Esophagus mucosa (tissue), 1 donor: ENCODE measurements at regions not wholly inside any gene's neighbourhood (a gene's known extent, or its start where the extent isn't known, plus 50 kb on each side); places are given as distances from the start of the nearest gene placed in this dataset.
"Not testable (repeated sequence)": the region's sequence is repeated elsewhere in the genome, so short reads cannot be mapped to it uniquely, and the experiment has no call there.

Experiments used
- ATAC-seq: fragments of 200-7000 bp; cut with Tn5 transposase; one replicate; pipeline ENCODE4 v1.9.1; 2020
- donor health status: DM: yes; HTN: yes; CAD: no.

DNA sequence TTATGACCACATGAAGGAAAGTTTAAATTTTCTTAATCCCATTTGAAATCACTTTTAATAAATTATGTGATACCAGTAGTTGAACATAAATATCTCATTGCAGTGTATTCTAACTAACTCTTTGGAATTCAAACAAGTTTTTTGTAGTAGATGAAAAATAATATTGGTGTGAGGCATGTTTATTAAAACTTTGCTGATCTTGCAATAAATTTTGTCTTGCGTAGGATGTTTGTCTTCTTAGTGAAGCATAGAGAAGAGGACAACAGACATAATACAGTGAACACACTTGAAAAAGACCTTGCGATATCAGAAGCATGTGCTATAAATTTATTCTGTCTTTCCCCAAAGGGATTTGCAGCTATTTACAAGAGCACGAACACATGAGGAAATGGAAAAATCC lies 140.7 kb downstream of the HTR1B start:
- no peak for ATAC-seq

DNA sequence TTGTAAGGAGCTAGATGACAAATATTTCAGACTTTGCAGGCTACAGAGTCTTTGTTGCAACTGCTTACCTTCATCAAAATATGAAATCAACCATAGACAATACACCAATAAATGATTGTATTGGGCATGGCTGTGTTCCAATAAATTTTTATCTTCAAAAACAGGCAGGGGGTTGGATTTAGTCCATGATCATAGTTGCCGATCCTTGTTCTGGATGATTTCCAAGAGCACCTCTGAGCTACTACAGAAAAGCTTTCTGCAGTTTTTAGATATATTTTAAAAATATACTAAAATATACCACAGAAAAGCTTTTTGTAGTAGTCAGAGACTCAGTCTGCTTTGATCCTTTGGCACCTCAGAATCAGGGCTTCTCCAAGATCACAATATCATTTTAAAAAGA lies 145.0 kb downstream of the HTR1B start:
- ATAC-seq: no peak

DNA sequence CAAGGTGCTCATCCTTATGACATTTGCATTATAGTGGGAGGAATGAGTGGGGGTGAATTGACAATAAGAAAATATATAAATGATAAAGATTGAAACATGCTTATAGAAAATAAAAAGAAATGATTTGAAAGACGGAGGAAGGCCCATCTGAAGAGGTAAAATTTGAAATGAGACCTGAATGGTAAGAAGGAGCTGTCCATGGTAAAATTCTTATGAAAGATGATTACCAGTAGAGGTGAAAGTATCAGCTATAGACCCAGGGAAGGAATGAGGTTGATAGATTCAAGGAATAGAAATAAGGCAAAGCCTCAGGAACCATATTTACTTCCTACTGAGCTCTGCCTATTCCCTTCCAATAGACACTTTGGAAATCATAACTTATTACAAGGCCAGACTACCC lies 149.7 kb downstream of the HTR1B start:
- ATAC-seq: no peak

DNA sequence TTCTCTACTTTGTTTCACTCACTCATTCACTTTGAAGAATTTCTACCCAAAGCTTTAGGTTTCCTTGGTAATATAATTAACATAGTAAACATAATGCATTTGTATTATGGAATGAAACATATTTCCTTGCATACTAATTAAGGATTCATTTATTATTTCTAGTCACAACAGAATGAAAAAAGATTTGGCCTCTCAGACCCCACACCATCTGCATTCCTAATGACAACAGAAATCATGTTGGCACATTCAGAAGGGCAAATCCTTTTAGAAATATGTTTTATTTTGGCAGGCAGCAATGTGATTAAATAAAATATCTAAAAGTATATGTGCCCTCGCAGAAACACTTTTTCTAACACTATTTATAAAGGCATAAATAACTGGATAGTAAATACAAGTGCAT lies 163.4 kb downstream of the HTR1B start:
- no peak for ATAC-seq

DNA sequence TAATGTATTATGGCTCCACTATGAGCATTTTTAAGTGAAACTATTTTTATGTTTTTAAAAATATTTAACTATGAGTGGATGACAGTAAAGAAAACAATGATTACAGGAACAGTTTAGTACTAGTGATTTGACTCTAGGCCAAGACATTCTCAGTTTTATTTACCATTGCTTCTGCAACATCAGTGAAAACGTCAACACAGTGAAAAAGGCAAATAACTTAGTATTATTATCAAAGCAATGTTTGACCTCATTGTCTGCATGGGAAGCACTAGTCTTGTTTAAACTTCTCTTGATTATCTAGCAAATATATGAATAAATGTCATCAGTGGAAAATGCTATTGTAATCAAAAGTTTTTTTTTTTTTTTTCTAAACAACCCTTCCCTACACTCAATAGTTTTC lies 165.0 kb downstream of the HTR1B start:
- ATAC-seq: no peak

DNA sequence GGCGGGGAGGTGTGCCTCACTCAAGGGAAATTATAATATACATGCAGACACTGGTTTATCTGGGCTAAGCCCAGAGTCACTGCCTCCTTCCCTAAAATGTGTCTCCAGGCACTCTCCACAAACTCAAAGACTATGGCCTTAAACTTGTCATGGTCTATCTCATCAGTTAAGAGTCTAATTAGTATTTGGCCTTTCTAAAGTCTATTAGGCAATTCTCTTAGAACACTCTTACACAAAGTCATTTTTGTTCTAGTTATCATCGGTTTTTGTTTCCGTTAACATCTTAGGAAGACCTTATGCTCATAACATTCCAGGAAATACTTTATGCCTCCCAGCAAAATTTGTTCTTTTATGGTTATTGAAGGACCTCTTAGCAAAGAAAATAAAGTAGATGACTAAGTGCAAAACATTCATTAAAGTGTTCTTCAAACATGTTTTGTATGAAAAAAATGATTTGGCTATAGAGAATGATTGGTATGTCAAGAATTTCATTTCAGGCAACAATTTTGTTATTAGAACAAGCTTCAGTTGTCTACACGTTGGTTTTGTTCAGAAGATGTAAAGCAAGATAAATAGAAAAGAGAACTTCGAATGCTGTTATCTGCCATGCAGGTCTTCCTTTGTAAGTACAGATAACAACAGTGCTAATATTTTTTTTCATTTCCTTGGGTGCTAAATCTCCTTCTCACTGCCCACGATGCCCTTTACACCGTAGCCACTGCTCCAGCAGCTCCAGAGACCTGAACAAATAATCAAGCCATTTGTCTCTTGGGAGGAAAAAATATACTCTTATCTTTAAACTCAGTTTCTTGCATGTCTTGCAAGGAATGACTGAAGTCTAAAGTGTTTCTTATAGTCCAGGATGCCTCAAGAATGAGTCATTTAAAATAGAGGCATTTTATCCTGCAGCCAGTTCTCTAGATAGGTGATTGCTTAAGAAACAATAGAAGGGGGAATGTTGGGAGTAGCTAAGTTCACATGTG lies 170.4 kb downstream of the HTR1B start:
- no peak for ATAC-seq

DNA sequence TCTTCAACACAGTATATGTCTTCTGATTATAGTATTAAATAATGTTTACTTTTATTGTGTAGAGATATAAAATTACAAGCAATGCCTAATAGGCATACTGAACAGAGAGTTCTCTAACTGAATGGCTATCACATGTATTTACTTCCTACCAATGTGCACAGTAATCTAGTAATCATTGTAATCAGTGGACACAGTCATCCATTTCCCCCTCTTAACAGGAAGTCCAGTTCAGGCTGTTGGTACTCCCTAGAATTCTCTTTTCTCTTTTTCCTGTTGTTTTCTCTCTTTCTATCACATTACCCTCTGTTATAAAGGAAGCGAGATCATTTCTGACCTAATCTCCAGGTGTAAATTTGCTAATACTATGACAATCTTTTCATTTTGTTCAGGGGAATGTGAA lies 172.5 kb downstream of the HTR1B start:
- ATAC-seq: no peak

DNA sequence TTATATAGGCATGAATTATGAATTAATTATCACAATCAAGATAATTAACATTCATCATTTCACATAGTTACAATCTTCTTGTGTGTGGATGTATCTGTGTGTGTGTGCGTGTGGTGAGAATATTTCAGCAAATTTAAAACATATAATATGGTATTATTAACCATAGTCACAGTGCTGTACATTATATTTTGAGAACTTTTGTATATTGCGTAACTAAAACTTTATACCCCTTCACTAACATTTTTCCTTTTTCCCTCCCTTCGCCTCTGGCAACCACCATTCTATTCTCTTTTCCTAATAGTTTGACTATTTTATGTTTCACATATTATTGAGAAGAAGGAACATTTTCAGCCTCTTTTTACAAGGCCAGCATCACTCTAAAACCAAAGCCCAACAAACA lies 176.8 kb downstream of the HTR1B start:
- ATAC-seq: no peak

DNA sequence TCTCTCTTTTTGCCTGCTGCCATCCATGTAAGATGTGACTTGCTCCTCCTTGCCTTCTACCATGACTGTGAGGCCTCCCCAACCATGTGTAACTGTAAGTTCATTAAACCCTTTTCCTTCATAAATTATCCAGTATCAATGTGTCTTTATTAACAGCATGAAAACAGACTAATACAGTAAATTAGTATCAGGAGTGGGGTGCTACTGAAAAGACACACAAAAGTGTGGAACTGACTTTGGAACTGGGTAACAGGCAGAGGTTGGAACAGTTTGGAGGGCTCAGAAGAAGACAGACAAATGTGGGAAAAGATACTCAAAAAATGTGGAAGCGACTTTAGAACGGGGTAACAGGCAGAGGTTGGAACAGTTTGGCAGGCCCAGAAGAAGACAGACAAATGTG lies 189.4 kb downstream of the HTR1B start:
- no peak for ATAC-seq

DNA sequence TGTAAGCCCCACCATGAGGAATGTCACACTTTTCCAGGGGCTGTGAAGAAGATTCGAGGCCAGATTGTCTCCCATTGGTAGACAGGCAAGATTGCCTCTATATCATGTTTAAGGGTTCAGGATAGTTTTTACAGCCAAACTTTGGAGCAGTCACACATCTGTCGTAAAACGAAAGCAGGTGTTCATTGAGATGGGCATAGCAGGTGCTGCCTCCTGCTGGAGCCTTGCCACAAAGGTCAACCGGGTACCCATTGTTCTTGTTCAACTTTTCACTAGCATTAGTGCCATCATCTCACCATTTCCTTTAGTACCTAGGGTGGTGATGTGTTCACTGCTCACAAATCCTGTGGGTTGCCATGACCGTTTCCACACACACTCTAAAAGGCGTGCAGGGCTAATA lies 198.3 kb downstream of the HTR1B start:
- ATAC-seq: no peak

DNA sequence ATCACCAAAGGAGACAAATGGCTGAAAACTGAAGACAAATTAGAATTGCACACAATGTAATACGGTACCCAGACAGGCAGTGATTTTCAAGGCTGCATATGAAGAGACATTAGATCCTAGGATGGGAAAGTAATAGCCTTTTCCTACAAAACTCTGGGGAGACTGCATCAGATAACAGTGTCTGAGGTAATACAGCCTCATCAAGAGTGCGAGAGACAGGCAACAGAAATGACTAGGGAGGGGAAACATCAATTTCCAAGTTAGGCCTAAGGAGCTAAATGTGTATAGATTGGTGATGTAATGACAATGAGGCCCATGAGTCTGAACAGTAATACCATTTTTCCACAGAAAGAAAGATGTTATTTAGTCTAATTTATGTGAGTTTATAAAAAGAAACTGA lies 200.3 kb downstream of the HTR1B start:
- no peak for ATAC-seq

DNA sequence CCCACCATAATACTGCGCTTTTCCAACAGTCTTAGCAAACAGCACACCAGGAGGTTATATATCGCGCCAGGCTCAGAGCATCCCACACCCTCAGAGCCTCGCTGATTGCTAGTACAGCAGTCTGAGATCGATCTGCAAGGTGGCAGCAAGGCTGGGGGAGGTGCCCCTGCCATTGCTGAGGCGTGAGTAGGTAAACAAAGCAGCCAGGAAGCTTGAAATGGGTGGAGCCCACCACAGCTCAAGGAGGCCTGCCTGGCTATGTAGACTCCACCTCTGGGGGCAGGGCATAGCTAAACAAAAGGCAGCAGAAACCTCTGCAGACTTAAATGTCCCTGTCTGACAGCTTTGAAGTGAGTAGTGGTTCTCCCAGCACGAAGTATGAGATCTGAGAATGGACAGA lies 211.5 kb downstream of the HTR1B start:
- not testable (repeated sequence) for ATAC-seq

DNA sequence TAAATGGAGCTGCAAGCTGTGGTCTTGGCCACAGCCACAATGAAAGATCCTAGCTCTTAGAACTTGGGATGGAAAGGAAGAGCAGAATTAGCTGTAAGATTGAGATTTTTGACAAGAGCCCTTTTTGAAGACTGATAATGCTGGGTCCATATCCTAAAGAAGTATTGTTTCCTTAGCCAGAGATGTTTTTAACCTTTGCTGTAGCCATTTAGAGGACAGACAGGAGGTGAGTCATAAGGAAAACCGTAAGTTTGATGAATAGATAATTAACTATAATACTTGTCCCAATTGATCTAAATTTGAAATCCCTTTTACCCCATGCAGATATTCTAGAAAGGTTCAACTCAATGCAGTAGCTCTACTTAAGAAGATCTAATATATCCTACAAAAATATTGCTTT lies 213.7 kb downstream of the HTR1B start:
- no peak for ATAC-seq

DNA sequence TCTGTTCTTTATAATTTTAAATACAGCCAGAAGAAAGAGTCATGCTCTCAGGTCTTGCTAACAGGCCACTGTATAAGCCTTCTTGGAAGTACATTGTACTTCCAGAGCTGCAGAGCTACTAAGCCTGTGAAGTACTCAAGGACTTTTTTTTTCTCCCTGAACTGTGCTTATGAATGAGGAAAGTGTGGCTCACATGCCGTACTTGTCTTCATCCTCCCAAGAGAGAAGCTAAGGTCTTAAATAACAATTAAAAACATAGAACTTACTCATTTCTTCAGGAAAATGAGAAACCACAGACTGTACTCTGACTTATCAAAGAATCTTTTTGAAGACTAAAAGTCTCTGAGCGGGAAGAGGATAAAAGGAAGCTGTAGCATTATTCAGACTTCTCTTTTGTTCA lies 218.3 kb downstream of the HTR1B start:
- no peak for ATAC-seq

DNA sequence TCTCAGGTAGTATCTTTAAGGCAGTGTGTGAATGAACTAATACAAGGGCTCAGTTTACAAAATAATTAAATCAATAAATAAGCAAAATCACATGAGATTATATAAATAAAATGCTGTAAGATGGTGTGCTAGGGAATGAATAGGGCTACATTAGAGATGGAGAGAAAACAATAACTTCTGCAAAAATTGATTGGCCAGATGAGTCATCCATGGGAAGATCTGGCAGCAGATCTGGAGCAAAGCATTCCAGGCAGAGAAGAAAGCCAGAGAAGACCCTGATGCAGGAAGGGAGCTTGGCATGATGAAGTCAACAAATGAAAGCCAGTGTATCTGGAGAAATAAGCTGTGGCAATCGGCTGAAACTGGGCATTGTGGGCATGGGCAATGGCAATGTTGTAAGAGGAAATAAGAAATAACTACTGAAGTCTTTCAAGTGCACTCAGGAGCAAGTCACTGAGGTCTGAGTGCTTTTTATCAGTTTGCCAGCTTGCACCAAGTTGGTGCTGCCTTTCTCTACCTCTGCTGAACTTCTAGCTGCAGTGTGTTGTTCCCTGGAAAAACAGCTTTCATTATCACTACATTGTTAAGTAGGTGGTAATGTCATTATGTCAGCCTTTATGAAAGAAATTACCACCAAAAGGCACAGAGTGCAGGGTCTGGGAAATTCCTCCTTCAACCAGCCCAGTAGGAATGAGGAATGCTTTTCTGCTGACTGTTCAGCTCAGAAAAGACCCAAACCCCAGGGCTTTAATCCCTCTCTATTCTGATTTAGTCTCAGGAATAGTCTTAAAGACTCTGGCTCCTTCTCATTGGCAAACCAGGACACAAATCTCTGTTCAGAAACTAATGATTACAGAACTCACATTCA lies 231.6 kb downstream of the HTR1B start:
- no peak for ATAC-seq

DNA sequence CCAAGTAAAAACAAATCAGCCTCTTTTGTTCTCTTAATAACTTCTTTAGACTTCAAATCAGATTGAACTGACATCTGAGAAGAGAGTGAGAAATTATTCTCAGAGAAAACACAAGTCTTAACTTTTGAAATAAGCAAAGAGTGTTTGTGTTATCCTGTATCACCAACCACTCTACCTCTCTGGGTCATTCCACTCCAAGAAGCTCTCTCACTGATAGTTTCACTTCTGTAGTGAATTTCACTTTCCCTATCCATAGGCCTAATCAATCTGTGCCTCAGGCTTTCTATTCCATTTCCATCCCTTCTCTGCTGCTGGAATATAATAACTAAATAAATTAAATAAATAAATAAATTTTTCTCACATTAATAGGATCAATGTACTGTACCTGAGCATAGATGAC lies 235.0 kb downstream of the HTR1B start:
- no peak for ATAC-seq

DNA sequence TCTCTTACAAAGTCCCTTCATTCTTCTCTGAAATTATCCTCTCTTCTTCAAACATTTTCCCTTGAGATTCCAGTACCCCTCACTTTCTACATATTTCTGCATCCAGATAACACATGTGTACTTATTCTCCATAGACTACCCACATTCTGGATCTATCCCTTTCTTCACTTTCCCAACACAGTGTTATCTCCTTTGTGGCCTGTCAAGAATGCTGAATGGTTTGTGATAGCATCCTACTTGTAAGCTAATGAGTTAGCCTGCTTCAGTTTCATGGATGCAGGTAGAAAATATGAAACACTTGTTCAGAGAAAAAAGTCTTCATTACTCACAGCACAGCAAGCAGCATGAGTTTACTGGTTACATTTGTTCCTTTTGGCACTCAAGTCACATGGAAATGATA lies 245.4 kb downstream of the HTR1B start:
- no peak for ATAC-seq

DNA sequence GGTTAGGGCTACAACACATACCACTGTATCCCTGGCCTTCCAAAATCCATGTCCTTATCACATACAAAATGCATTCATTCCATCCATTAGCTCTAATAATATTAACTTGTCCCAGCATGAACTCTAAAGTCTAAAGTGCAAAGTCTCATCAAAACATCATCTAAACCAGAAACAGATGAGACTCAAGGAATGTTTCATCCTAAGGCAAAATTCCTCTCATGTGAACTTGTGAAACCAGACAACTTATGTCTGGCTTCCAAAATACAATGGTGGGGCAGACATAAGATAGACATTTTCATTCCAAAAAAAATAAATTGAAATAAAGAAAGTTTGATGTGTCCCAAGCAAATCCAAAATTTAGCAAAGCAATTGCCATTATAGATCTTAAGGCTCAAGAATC lies 257.4 kb downstream of the HTR1B start:
- ATAC-seq: no peak

DNA sequence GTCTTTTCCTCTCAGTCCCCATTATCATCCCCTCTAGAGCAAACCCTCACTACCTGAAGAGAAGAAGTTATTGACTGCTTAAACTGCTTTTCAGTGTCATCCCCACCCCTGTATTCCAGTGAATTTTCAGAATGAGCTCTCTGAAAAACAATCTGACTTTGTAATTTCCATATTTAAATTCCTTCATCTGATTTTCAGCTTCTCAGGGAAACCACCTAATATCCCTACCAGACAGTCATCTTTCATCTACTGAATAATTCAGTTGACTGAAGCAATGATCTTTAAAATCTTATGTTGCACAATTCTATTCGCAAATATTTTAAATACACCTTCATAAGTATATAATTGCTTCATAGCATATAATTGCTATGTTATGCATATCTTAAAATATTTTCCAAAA lies 258.7 kb downstream of the HTR1B start:
- no peak for ATAC-seq

DNA sequence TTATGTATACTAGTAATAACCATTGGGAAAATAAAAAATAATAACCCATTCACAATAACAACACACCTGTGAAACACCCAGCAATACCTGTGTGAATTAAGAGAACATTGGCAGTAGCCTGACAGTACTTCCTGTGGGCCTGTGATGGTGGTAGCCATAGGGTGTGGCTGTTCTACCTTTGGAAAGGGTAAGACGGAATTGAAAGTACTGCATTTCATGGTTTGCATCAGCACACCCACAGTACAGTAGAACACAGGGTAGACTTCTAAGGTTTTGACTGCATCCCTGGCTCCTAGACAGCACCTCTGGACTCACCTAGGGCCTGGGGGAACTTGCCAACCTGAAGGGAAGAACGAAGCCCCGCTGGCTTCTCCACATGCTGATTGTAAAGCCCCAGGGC lies 279.8 kb downstream of the HTR1B start:
- no peak for ATAC-seq

DNA sequence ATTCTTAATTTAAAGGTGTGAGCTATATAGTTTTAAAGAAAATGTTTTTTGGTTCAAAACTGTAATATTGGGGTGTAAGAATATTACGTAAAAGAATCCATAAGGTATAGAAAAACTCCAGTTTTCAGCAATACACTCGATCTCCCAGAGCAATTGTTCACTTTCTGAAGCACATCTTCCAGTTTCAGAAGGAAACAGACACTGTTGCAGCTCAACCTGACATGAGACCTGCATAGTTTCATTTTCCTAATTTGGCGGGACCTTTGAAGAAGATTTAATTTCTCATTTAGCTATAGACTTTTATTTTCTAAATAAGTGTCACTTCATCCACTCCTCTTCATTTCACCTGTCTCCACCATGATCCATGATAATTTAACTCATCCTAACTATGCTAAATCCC lies 281.5 kb downstream of the HTR1B start:
- no peak for ATAC-seq

DNA sequence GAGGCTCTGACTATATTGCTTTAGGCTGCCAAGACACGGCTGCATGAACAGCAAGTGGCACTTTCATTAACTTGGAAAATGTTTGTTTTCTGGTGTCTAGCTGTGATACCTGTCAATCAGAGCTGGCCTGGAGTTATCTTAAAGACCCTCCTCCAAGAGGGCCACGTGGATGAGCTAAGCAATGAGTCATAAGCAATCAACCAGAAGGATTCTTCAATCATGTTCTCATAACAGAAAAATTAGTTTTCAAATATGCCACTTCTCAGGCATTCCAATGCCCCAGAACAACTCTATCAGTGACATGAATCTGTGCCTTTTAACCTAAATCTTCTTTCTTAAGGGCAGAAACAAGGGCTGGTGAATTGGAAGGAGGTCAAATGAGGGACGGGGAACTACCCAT lies 283.0 kb downstream of the HTR1B start:
- ATAC-seq: no peak

DNA sequence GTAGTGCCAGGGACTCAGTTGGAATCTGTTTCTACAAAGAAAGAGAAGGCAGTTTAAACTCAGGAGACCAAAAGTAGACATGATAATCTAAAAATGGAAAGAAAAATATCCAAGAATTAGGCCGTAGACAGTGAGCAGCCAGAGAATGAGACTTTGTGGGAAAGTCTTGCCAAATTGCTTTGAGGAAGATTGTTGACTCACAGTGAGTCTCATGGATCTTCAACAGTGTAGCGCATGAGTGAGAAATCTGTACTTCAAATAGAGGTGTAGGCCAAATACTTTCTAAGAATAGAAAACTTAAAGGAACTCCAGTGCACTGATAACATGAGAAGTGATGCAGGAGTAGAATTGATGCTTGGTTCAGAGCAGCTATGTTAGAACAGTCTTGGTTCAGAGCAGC lies 284.5 kb downstream of the HTR1B start:
- ATAC-seq: no peak

DNA sequence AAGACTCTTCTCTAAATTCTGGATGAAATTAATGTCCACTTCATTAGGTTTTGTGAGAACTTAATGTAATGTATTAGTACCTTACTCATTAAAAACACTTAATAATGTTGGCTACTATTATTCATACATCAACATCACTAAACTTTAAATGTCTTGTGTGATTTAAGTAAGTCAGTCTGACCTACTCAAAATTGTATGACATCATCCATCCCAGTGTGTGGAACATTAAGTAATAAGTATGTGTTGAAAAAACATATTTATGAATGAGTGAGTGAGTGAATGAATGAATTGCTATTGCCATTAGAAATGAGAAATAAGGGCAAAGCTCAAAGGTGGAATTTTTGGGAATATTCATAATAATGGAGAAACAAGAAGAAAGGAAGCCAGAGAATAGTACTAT lies 285.8 kb downstream of the HTR1B start:
- no peak for ATAC-seq
